Activated CD8-positive, alpha-beta T cell treated with anti-CD3 and anti-CD28 coated beads, Interleukin-2, amount 10 ng/mL, durations not matched to agents 7 days and 5 days (primary cell): ENCODE measurements at regions not wholly inside any gene's neighbourhood (a gene's known extent, or its start where the extent isn't known, plus 50 kb on each side); places are given as distances from the start of the nearest gene placed in this dataset.
"Not testable (repeated sequence)": the region's sequence is repeated elsewhere in the genome, so short reads cannot be mapped to it uniquely, and the experiment has no call there.

Experiments
- ATAC-seq: fragments of 150-1000 bp; cut with Tn5 transposase; one replicate; pipeline ENCODE4 v1.10.0; 2021; ENCODE audit warnings: moderate library complexity
- CTCF ChIA-PET: fragments of 350-600 bp; sonication (Branson Sonifier 250); formaldehyde crosslinking; loops from one replicate; lab custom pipeline; 2021; ENCODE audit warnings: antibody characterized with exemption; lab: Charles Lee
- POLR2A ChIA-PET: fragments of 350-600 bp; sonication (Branson Sonifier 250); formaldehyde crosslinking; loops from one replicate; lab custom pipeline; 2021; ENCODE audit warnings: antibody characterized with exemption; lab: Charles Lee
- DNase-seq: peaks from one replicate; pipeline ENCODE4 v3.0.0-alpha.2; 2020
- H3K27ac Mint-ChIP-seq: one replicate; pipeline ENCODE4 v1.8.0; 2021; ENCODE audit warnings: mild to moderate bottlenecking, mixed read lengths
- H3K27me3 Mint-ChIP-seq: one replicate; pipeline ENCODE4 v1.8.0; 2021; ENCODE audit warnings: low read depth, mixed read lengths
- H3K36me3 Mint-ChIP-seq: one replicate; pipeline ENCODE4 v1.8.0; 2021; ENCODE audit warnings: low read depth, mixed read lengths
- H3K4me1 Mint-ChIP-seq: one replicate; pipeline ENCODE4 v1.8.0; 2021; ENCODE audit warnings: low read depth, mixed read lengths
- H3K4me3 Mint-ChIP-seq: one replicate; pipeline ENCODE4 v1.8.0; 2021; ENCODE audit warnings: mild to moderate bottlenecking, mixed read lengths
- H3K9me3 Mint-ChIP-seq: one replicate; pipeline ENCODE4 v1.8.0; 2022; ENCODE audit warnings: mixed read lengths; ENCODE audit not compliant: insufficient read depth

- ChIA-PET CTCF (no interaction called here), POLR2A (no interaction called here)
- Mint-ChIP-seq H3K4me3 (no peak overlapping the region), H3K27ac (no peak overlapping the region), H3K27me3 (no peaks in the 10 kb centered on the region), H3K4me1 (no peaks in the 10 kb centered on the region), H3K9me3 (no peaks in the 10 kb centered on the region), H3K36me3 (no peaks in the 10 kb centered on the region)
- no peak for ATAC-seq
- DNase-seq, result no peak
Measured at GRCh38 chr13:65830411-65831205, 1399.5 kb downstream of the PCDH9 start.

- no peak for DNase-seq
- POLR2A ChIA-PET, result no interaction called here
- CTCF ChIA-PET, result no interaction called here
Measured at GRCh38 chr13:65829241-65830008, 1400.7 kb downstream of the PCDH9 start.

GRCh38 chr13:65826657-65827056 lies 1403.5 kb downstream of the PCDH9 start:
- no peak overlapping the region for H3K27ac Mint-ChIP-seq
- H3K4me1 Mint-ChIP-seq, result no peaks in the 10 kb centered on the region
- ATAC-seq, result no peak
- POLR2A ChIA-PET, result no interaction called here
- no peak for DNase-seq
- H3K36me3 Mint-ChIP-seq, result no peaks in the 10 kb centered on the region
- CTCF ChIA-PET, result no interaction called here
- no peaks in the 10 kb centered on the region for H3K27me3 Mint-ChIP-seq
- H3K9me3 Mint-ChIP-seq, result peaks cover 4% of the 10 kb centered on the region
- H3K4me3 Mint-ChIP-seq, result no peak overlapping the region

More at GRCh38 chr13:65829241-65830008, 1400.7 kb downstream of the PCDH9 start:
- Mint-ChIP-seq H3K27me3 (no peaks in the 10 kb centered on the region), H3K4me1 (no peaks in the 10 kb centered on the region), H3K4me3 (no peak overlapping the region), H3K27ac (no peak overlapping the region), H3K36me3 (no peaks in the 10 kb centered on the region), H3K9me3 (no peaks in the 10 kb centered on the region)
- ATAC-seq, result no peak

GRCh38 chr13:65825039-65825438 lies 1405.1 kb downstream of the PCDH9 start:
- H3K9me3 Mint-ChIP-seq, result peaks cover 4% of the 10 kb centered on the region
- no peak overlapping the region for H3K4me3 Mint-ChIP-seq
- no peak for ATAC-seq
- H3K27me3 Mint-ChIP-seq, result no peaks in the 10 kb centered on the region
- no peak overlapping the region for H3K27ac Mint-ChIP-seq
- H3K4me1 Mint-ChIP-seq, result no peaks in the 10 kb centered on the region
- no peak for DNase-seq
- ChIA-PET CTCF (no interaction called here), POLR2A (no interaction called here)
- no peaks in the 10 kb centered on the region for H3K36me3 Mint-ChIP-seq

GRCh38 chr13:65808061-65808460 lies 1422.1 kb downstream of the PCDH9 start:
- H3K27ac Mint-ChIP-seq, result no peak overlapping the region
- no peaks in the 10 kb centered on the region for H3K4me1 Mint-ChIP-seq
- peaks cover 5% of the 10 kb centered on the region for H3K9me3 Mint-ChIP-seq
- no peak for DNase-seq
- ATAC-seq, result no peak
- CTCF ChIA-PET, result no interaction called here
- no peaks in the 10 kb centered on the region for H3K36me3 Mint-ChIP-seq
- no peaks in the 10 kb centered on the region for H3K27me3 Mint-ChIP-seq
- H3K4me3 Mint-ChIP-seq, result no peak overlapping the region
- POLR2A ChIA-PET, result no interaction called here

- H3K36me3 Mint-ChIP-seq, result no peaks in the 10 kb centered on the region
- DNase-seq (no peak), ATAC-seq (no peak)
- POLR2A ChIA-PET, result no interaction called here
- no peak overlapping the region for H3K27ac Mint-ChIP-seq
- no peaks in the 10 kb centered on the region for H3K4me1 Mint-ChIP-seq
- no peak overlapping the region for H3K4me3 Mint-ChIP-seq
- CTCF ChIA-PET, result no interaction called here
- H3K9me3 Mint-ChIP-seq, result peaks cover 10% of the 10 kb centered on the region
- H3K27me3 Mint-ChIP-seq, result no peaks in the 10 kb centered on the region
Measured at GRCh38 chr13:65803530-65804392, 1426.4 kb downstream of the PCDH9 start.

GRCh38 chr13:65789815-65790214 lies 1440.3 kb downstream of the PCDH9 start:
- DNase-seq, result no peak
- no peak overlapping the region for H3K27ac Mint-ChIP-seq
- H3K9me3 Mint-ChIP-seq, result peaks cover 6% of the 10 kb centered on the region
- CTCF ChIA-PET, result no interaction called here
- no peak for ATAC-seq
- no peaks in the 10 kb centered on the region for H3K4me1 Mint-ChIP-seq
- no peaks in the 10 kb centered on the region for H3K27me3 Mint-ChIP-seq
- H3K4me3 Mint-ChIP-seq, result no peak overlapping the region
- H3K36me3 Mint-ChIP-seq, result no peaks in the 10 kb centered on the region
- POLR2A ChIA-PET, result no interaction called here

GRCh38 chr13:65787082-65787481 lies 1443.1 kb downstream of the PCDH9 start:
- DNase-seq, result no peak
- CTCF ChIA-PET, result no interaction called here
- no peak overlapping the region for H3K27ac Mint-ChIP-seq
- H3K27me3 Mint-ChIP-seq, result no peaks in the 10 kb centered on the region
- H3K4me1 Mint-ChIP-seq, result no peaks in the 10 kb centered on the region
- POLR2A ChIA-PET, result no interaction called here
- H3K36me3 Mint-ChIP-seq, result no peaks in the 10 kb centered on the region
- H3K9me3 Mint-ChIP-seq, result peaks cover 13% of the 10 kb centered on the region
- no peak for ATAC-seq
- no peak overlapping the region for H3K4me3 Mint-ChIP-seq

- no peak for DNase-seq
- Mint-ChIP-seq H3K4me3 (no peak overlapping the region), H3K27ac (no peak overlapping the region), H3K4me1 (no peaks in the 10 kb centered on the region), H3K36me3 (no peaks in the 10 kb centered on the region), H3K9me3 (peaks cover 13% of the 10 kb centered on the region), H3K27me3 (no peaks in the 10 kb centered on the region)
- ChIA-PET CTCF (no interaction called here), POLR2A (no interaction called here)
- no peak for ATAC-seq
Measured at GRCh38 chr13:65784088-65784816, 1445.9 kb downstream of the PCDH9 start.

- Mint-ChIP-seq H3K9me3 (peaks cover 12% of the 10 kb centered on the region), H3K4me1 (no peaks in the 10 kb centered on the region), H3K36me3 (no peaks in the 10 kb centered on the region), H3K27ac (no peak overlapping the region), H3K4me3 (no peak overlapping the region), H3K27me3 (no peaks in the 10 kb centered on the region)
- no peak for ATAC-seq
- ChIA-PET CTCF (no interaction called here), POLR2A (no interaction called here)
- DNase-seq, result no peak
Measured at GRCh38 chr13:65783383-65783782, 1446.8 kb downstream of the PCDH9 start.

- POLR2A ChIA-PET, CTCF ChIA-PET, H3K27ac Mint-ChIP-seq, DNase-seq, H3K4me3 Mint-ChIP-seq, H3K36me3 Mint-ChIP-seq, ATAC-seq, H3K4me1 Mint-ChIP-seq, H3K27me3 Mint-ChIP-seq: not testable (repeated sequence)
- H3K9me3 Mint-ChIP-seq, result peaks cover 25% of the 10 kb centered on the region
Measured at GRCh38 chr13:65771704-65772313, 1458.3 kb downstream of the PCDH9 start.
